H9 (cell line): ENCODE measurements at regions not wholly inside any gene's neighbourhood (a gene's known extent, or its start where the extent isn't known, plus 50 kb on each side); places are given as distances from the start of the nearest gene placed in this dataset.

ENCODE experiments used
- DNase-seq: peaks from one replicate; pipeline ENCODE4 v3.0.0-alpha.2; 2017
- H2AFZ ChIP-seq: one replicate; pipeline ENCODE4 v1.6.1; 2013; ENCODE audit warnings: mild to moderate bottlenecking, low read length, control low read depth, moderate library complexity
- H2AK5ac ChIP-seq: 2 replicates; pipeline ENCODE4 v1.6.1; 2013; ENCODE audit warnings: low read length, control low read depth, mixed read lengths; ENCODE audit not compliant: insufficient read length
- H2BK120ac ChIP-seq: one replicate; pipeline ENCODE4 v1.6.1; 2013; ENCODE audit warnings: low read depth, mild to moderate bottlenecking, low read length, control low read depth, inconsistent platforms; ENCODE audit not compliant: poor library complexity, severe bottlenecking
- H2BK12ac ChIP-seq: 2 replicates; pipeline ENCODE4 v1.6.1; 2013; ENCODE audit warnings: low read length, control low read depth, mixed read lengths, low read depth; ENCODE audit not compliant: insufficient read length
- H2BK15ac ChIP-seq: 2 replicates; pipeline ENCODE4 v1.6.1; 2013; ENCODE audit warnings: low read depth, low read length, control low read depth
- H2BK20ac ChIP-seq: one replicate; pipeline ENCODE4 v1.6.1; 2013; ENCODE audit warnings: low read depth, mild to moderate bottlenecking, low read length, control low read depth, inconsistent platforms; ENCODE audit not compliant: poor library complexity, severe bottlenecking
- H2BK5ac ChIP-seq: 2 replicates; pipeline ENCODE4 v1.6.1; 2013; ENCODE audit warnings: low read length, control low read depth, mixed read lengths; ENCODE audit not compliant: insufficient read length
- H3K14ac ChIP-seq: 2 replicates; pipeline ENCODE4 v1.6.1; 2013; ENCODE audit warnings: low read length, control low read depth; ENCODE audit not compliant: insufficient read depth
- H3K18ac ChIP-seq: 2 replicates; pipeline ENCODE4 v1.6.1; 2013; ENCODE audit warnings: low read depth, mild to moderate bottlenecking, mixed read lengths, low read length, control low read depth; ENCODE audit not compliant: insufficient read length
- H3K23ac ChIP-seq: 2 replicates; pipeline ENCODE4 v1.6.1; 2013; ENCODE audit warnings: low read length, control low read depth, mixed read lengths, low read depth; ENCODE audit not compliant: insufficient read length
- H3K23me2 ChIP-seq: 2 replicates; pipeline ENCODE4 v1.6.1; 2013; ENCODE audit warnings: low read depth, mild to moderate bottlenecking, mixed read lengths, low read length, control low read depth; ENCODE audit not compliant: insufficient read length, poor library complexity, severe bottlenecking
- H3K27ac ChIP-seq: 2 replicates; pipeline ENCODE4 v1.5.1; 2013; ENCODE audit warnings: low read length, control low read depth, mixed read lengths, low read depth; ENCODE audit not compliant: insufficient read length
- H3K27me3 ChIP-seq: 2 replicates; pipeline ENCODE4 v1.6.1; 2013; ENCODE audit warnings: low read length, control low read depth, inconsistent platforms; ENCODE audit not compliant: insufficient read depth
- H3K4ac ChIP-seq: 2 replicates; pipeline ENCODE4 v1.6.1; 2013; ENCODE audit warnings: low read depth, mild to moderate bottlenecking, control low read depth, inconsistent platforms, low read length, moderate library complexity
- H3K4me1 ChIP-seq: 2 replicates; pipeline ENCODE4 v1.6.1; 2013; ENCODE audit warnings: low read length, control low read depth, inconsistent platforms; ENCODE audit not compliant: insufficient read depth
- H3K4me2 ChIP-seq: 2 replicates; pipeline ENCODE4 v1.6.1; 2013; ENCODE audit warnings: low read length, control low read depth, mixed read lengths; ENCODE audit not compliant: insufficient read length, insufficient read depth
- H3K56ac ChIP-seq: 2 replicates; pipeline ENCODE4 v1.6.1; 2013; ENCODE audit warnings: low read depth, mild to moderate bottlenecking, mixed read lengths, low read length, control low read depth; ENCODE audit not compliant: insufficient read length
- H3K79me1 ChIP-seq: 2 replicates; pipeline ENCODE4 v1.6.1; 2013; ENCODE audit warnings: low read depth, mild to moderate bottlenecking, moderate library complexity, low read length, control low read depth, inconsistent platforms; ENCODE audit not compliant: insufficient read depth, poor library complexity, severe bottlenecking
- H3K79me2 ChIP-seq: 2 replicates; pipeline ENCODE4 v1.6.1; 2013; ENCODE audit warnings: low read length, control low read depth, inconsistent platforms; ENCODE audit not compliant: insufficient read depth
- H3K9ac ChIP-seq: 2 replicates; pipeline ENCODE4 v1.6.1; 2013; ENCODE audit warnings: low read length, control low read depth, mixed read lengths; ENCODE audit not compliant: insufficient read length; ENCODE audit errors: extremely low read depth
- H3K9me3 ChIP-seq: one replicate; pipeline ENCODE4 v1.6.1; 2013; ENCODE audit warnings: low read depth, low read length, inconsistent platforms; ENCODE audit not compliant: control insufficient read depth
- H3T11ph ChIP-seq: one replicate; pipeline ENCODE4 v1.6.1; 2013; ENCODE audit warnings: mild to moderate bottlenecking, low read length, control low read depth, inconsistent platforms
- H4K20me1 ChIP-seq: one replicate; pipeline ENCODE4 v1.6.1; 2013; ENCODE audit not compliant: control insufficient read depth, insufficient read length, insufficient read depth
- H4K5ac ChIP-seq: 2 replicates; pipeline ENCODE4 v1.6.1; 2013; ENCODE audit warnings: low read depth, mild to moderate bottlenecking, mixed read lengths, low read length, control low read depth; ENCODE audit not compliant: insufficient read length
- H4K8ac ChIP-seq: replicated peaks from 2 replicates; pipeline ENCODE4 v1.6.1; 2013; ENCODE audit warnings: low read length, control low read depth, mixed read lengths, low read depth; ENCODE audit not compliant: insufficient read length
- H4K91ac ChIP-seq: 2 replicates; pipeline ENCODE4 v1.6.1; 2013; ENCODE audit warnings: low read depth, mild to moderate bottlenecking, moderate library complexity, mixed read lengths, low read length, control low read depth; ENCODE audit not compliant: insufficient read length
- H3K27ac Mint-ChIP-seq, 3 experiments: 2 replicates in 2 of 3; 3 replicates in 1 of 3; pipeline ENCODE4 v1.8.0; 2020 to 2021; ENCODE audit warnings: mixed read lengths in 3 of 3, mild to moderate bottlenecking in 1 of 3, moderate library complexity in 1 of 3
- H3K27me3 Mint-ChIP-seq: 2 replicates; pipeline ENCODE4 v1.8.0; 2021; ENCODE audit warnings: low read depth, mild to moderate bottlenecking, moderate library complexity, mixed read lengths
- H3K36me3 Mint-ChIP-seq, 3 experiments: 2 replicates in 2 of 3; 3 replicates in 1 of 3; pipeline ENCODE4 v1.8.0; 2020 to 2021; ENCODE audit warnings: low read depth in 3 of 3, mixed read lengths in 3 of 3; ENCODE audit not compliant: insufficient read depth in 1 of 3
- H3K4me1 Mint-ChIP-seq, 2 experiments: 2 replicates each; pipeline ENCODE4 v1.8.0; 2020; ENCODE audit warnings: mixed read lengths in 2 of 2
- H3K4me3 Mint-ChIP-seq, 2 experiments: 2 replicates in 1 of 2; 3 replicates in 1 of 2; pipeline ENCODE4 v1.8.0; 2020 to 2021; ENCODE audit warnings: mild to moderate bottlenecking in 2 of 2, mixed read lengths in 2 of 2, moderate library complexity in 1 of 2
- H3K9me3 Mint-ChIP-seq, 2 experiments: 2 replicates in 1 of 2; 3 replicates in 1 of 2; pipeline ENCODE4 v1.8.0; 2020; ENCODE audit warnings: mild to moderate bottlenecking in 2 of 2, mixed read lengths in 2 of 2, moderate library complexity in 1 of 2
- TF ChIP-seq, protein P1 (sequence below): fragments of 200-600 bp; sonication (generic); conservative IDR thresholded peaks from 3 replicates; pipeline ENCODE4 v1.8.0; 2021; ENCODE audit warnings: antibody characterized with exemption, mild to moderate bottlenecking

DNA sequence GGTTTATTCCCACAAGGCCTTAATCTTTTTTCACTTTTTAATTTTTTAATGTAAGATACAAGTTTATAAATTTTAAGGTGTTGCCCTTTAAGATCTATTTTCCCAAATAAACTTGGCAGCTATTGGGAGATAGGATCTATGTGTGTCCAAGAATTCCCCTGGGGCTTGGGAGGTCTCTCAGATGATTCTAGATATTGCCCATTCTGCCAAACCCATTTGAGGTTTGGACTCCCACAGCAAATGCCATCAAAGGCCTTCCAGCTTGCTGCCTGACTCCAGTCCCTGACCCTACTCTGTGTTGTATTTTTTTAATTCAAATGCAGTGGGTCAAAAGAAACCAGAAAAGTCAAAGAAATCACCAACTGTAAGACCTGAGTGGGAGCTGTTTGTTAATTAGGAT is 120.0 kb upstream of the CHRDL1 start:
- no peak overlapping the region for H2AFZ ChIP-seq
- no peak overlapping the region for H4K8ac ChIP-seq

More for the DNA sequence above, 120.0 kb upstream of the CHRDL1 start:
- TF ChIP-seq, protein P1, sequence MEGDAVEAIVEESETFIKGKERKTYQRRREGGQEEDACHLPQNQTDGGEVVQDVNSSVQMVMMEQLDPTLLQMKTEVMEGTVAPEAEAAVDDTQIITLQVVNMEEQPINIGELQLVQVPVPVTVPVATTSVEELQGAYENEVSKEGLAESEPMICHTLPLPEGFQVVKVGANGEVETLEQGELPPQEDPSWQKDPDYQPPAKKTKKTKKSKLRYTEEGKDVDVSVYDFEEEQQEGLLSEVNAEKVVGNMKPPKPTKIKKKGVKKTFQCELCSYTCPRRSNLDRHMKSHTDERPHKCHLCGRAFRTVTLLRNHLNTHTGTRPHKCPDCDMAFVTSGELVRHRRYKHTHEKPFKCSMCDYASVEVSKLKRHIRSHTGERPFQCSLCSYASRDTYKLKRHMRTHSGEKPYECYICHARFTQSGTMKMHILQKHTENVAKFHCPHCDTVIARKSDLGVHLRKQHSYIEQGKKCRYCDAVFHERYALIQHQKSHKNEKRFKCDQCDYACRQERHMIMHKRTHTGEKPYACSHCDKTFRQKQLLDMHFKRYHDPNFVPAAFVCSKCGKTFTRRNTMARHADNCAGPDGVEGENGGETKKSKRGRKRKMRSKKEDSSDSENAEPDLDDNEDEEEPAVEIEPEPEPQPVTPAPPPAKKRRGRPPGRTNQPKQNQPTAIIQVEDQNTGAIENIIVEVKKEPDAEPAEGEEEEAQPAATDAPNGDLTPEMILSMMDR = no peak
- Histone ChIP-seq H2AK5ac (no peak overlapping the region), H4K91ac (no peak overlapping the region), H2BK12ac (no peak overlapping the region), H2BK120ac (no peak overlapping the region), H3K4me1 (no peaks in the 10 kb centered on the region; the same call in 1 of the 2 replicates), H3K27ac (no peak overlapping the region), H3K18ac (no peak overlapping the region), H3K9ac (no peak overlapping the region), H4K5ac (no peak overlapping the region), H3K79me2 (no peaks in the 10 kb centered on the region), H3K4ac (no peak overlapping the region), H2BK20ac (no peak overlapping the region), H2BK5ac (no peak overlapping the region), H3K9me3 (no peaks in the 10 kb centered on the region), H3K56ac (no peak overlapping the region), H3K23me2 (no peaks in the 10 kb centered on the region), H3K14ac (no peak overlapping the region), H3K23ac (no peak overlapping the region), H3K27me3 (no peaks in the 10 kb centered on the region), H4K20me1 (no peaks in the 10 kb centered on the region), H3K79me1 (no peaks in the 10 kb centered on the region), H3T11ph (no peak overlapping the region), H3K4me2 (no peak overlapping the region), H2BK15ac (no peak overlapping the region)
- Mint-ChIP-seq H3K36me3 (no peaks in the 10 kb centered on the region), H3K4me1 (peaks cover 6 to 10% of the 10 kb centered on the region in 2 experiments), H3K4me3 (no peak overlapping the region), H3K9me3 (no peaks in the 10 kb centered on the region), H3K27ac (no peak overlapping the region), H3K27me3 (peaks cover 9% of the 10 kb centered on the region)
- no peak for DNase-seq
